ENCODE measurements at regions not wholly inside any gene's neighbourhood (a gene's known extent, or its start where the extent isn't known, plus 50 kb on each side); places are given as distances from the start of the nearest gene placed in this dataset.

- CTCF ChIA-PET, result interaction anchor here (1.0 kb wide), 1 partner anchor 8 kb away, joined by 3 read pairs; no protein-coding TSS in a partner anchor
- BruUV-seq (replicated peaks), result no TSS peak
- DNase-seq, result no peak
- Mint-ChIP-seq H3K27me3 (ENCODE audit: unreplicated experiment) (no peaks in the 10 kb centered on the region), H3K9me3 (ENCODE audit: low read depth, unreplicated experiment) (no peaks in the 10 kb centered on the region), H3K27ac (ENCODE audit: unreplicated experiment) (peak overlapping the region; percentile 58), H3K4me3 (ENCODE audit: low read depth, unreplicated experiment) (no peak overlapping the region), H3K36me3 (ENCODE audit: insufficient read depth, unreplicated experiment) (peaks cover 15% of the 10 kb centered on the region), H3K4me1 (ENCODE audit: low read depth, unreplicated experiment) (peaks cover 59% of the 10 kb centered on the region)
- intact Hi-C loops (cut with micrococcal nuclease; ENCODE audit: unreplicated experiment), result no loop called here
- TF ChIP-seq CTCF (IDR thresholded peaks at IDR 0.05; ENCODE audit: unreplicated experiment), result no peak
These were observed 85.2 kb upstream of the FGF3 start for GRCh38 chr11:69904161-69904973.

GRCh38 chr11:69904974-69905535 lies 85.8 kb upstream of the FGF3 start:
- H3K4me1 Mint-ChIP-seq (ENCODE audit: low read depth, unreplicated experiment), result peaks cover 52% of the 10 kb centered on the region
- no peaks in the 10 kb centered on the region for H3K9me3 Mint-ChIP-seq (ENCODE audit: low read depth, unreplicated experiment)
- CTCF ChIA-PET, result no interaction called here
- peak overlapping the region; percentile 58 for H3K27ac Mint-ChIP-seq (ENCODE audit: unreplicated experiment)
- TF ChIP-seq CTCF (IDR thresholded peaks at IDR 0.05; ENCODE audit: unreplicated experiment), result no peak
- intact Hi-C loops (cut with micrococcal nuclease; ENCODE audit: unreplicated experiment), result no loop called here
- no TSS peak for BruUV-seq (replicated peaks)
- H3K36me3 Mint-ChIP-seq (ENCODE audit: insufficient read depth, unreplicated experiment), result peaks cover 15% of the 10 kb centered on the region
- no peak overlapping the region for H3K4me3 Mint-ChIP-seq (ENCODE audit: low read depth, unreplicated experiment)
- no peaks in the 10 kb centered on the region for H3K27me3 Mint-ChIP-seq (ENCODE audit: unreplicated experiment)
- no peak for DNase-seq

- Mint-ChIP-seq H3K27me3 (ENCODE audit: unreplicated experiment) (no peaks in the 10 kb centered on the region), H3K9me3 (ENCODE audit: low read depth, unreplicated experiment) (no peaks in the 10 kb centered on the region), H3K4me3 (ENCODE audit: low read depth, unreplicated experiment) (no peak overlapping the region), H3K36me3 (ENCODE audit: insufficient read depth, unreplicated experiment) (peaks cover 10% of the 10 kb centered on the region), H3K4me1 (ENCODE audit: low read depth, unreplicated experiment) (peaks cover 45% of the 10 kb centered on the region), H3K27ac (ENCODE audit: unreplicated experiment) (no peak overlapping the region)
- intact Hi-C loops (cut with micrococcal nuclease; ENCODE audit: unreplicated experiment), result no loop called here
- no peak for TF ChIP-seq CTCF (IDR thresholded peaks at IDR 0.05; ENCODE audit: unreplicated experiment)
- no TSS peak for BruUV-seq (replicated peaks)
- no peak for DNase-seq
- CTCF ChIA-PET, result no interaction called here
These were observed 86.6 kb upstream of the FGF3 start for GRCh38 chr11:69905611-69906452.

GRCh38 chr11:69906453-69906907 lies 87.3 kb upstream of the FGF3 start:
- CTCF ChIA-PET, result no interaction called here
- peaks cover 15% of the 10 kb centered on the region for H3K36me3 Mint-ChIP-seq (ENCODE audit: insufficient read depth, unreplicated experiment)
- intact Hi-C loops (cut with micrococcal nuclease; ENCODE audit: unreplicated experiment), result no loop called here
- DNase-seq, result no peak
- no peaks in the 10 kb centered on the region for H3K9me3 Mint-ChIP-seq (ENCODE audit: low read depth, unreplicated experiment)
- H3K4me3 Mint-ChIP-seq (ENCODE audit: low read depth, unreplicated experiment), result no peak overlapping the region
- BruUV-seq (replicated peaks), result no TSS peak
- H3K27ac Mint-ChIP-seq (ENCODE audit: unreplicated experiment), result peak overlapping the region; percentile 14
- TF ChIP-seq CTCF (IDR thresholded peaks at IDR 0.05; ENCODE audit: unreplicated experiment), result no peak
- H3K27me3 Mint-ChIP-seq (ENCODE audit: unreplicated experiment), result no peaks in the 10 kb centered on the region
- H3K4me1 Mint-ChIP-seq (ENCODE audit: low read depth, unreplicated experiment), result peaks cover 45% of the 10 kb centered on the region
